MM.1S (cell line): ENCODE measurements at regions not wholly inside any gene's neighbourhood (a gene's known extent, or its start where the extent isn't known, plus 50 kb on each side); places are given as distances from the start of the nearest gene placed in this dataset.

Source experiments
- DNase-seq: peaks from one replicate; pipeline ENCODE4 v3.0.0-alpha.2; 2015
- H2AFZ ChIP-seq: fragments of 300-600 bp; sonication (generic); 2 replicates; pipeline ENCODE4 v1.6.0; 2016; ENCODE audit warnings: antibody characterized with exemption, low read length
- H3F3A ChIP-seq: fragments of 300-600 bp; sonication (generic); 2 replicates; pipeline ENCODE4 v1.6.1; 2016; ENCODE audit warnings: mild to moderate bottlenecking, antibody characterized with exemption, low read length, moderate library complexity, mixed read lengths; ENCODE audit not compliant: insufficient read depth
- H3K27ac ChIP-seq: fragments of 300-600 bp; sonication (generic); 2 replicates; pipeline ENCODE4 v1.5.1; 2016; ENCODE audit warnings: mild to moderate bottlenecking, low read length
- H3K27me3 ChIP-seq: fragments of 300-600 bp; sonication (generic); replicated peaks from 2 replicates; pipeline ENCODE4 v1.6.0; 2016; ENCODE audit warnings: low read length; ENCODE audit not compliant: insufficient read depth
- H3K36me3 ChIP-seq: fragments of 300-600 bp; sonication (generic); replicated peaks from 2 replicates; pipeline ENCODE4 v1.6.1; 2016; ENCODE audit warnings: mild to moderate bottlenecking, low read length, mixed read lengths; ENCODE audit not compliant: insufficient read depth
- H3K4me1 ChIP-seq: fragments of 300-600 bp; sonication (generic); 2 replicates; pipeline ENCODE4 v1.6.1; 2016; ENCODE audit warnings: low read length, mixed read lengths
- H3K4me2 ChIP-seq: fragments of 300-600 bp; sonication (generic); 2 replicates; pipeline ENCODE4 v1.6.0; 2016; ENCODE audit warnings: low read depth, low read length
- H3K4me3 ChIP-seq: fragments of 300-600 bp; sonication (generic); 2 replicates; pipeline ENCODE4 v1.5.1; 2016; ENCODE audit warnings: low read length, mixed read lengths
- H3K79me2 ChIP-seq: fragments of 300-600 bp; sonication (generic); 2 replicates; pipeline ENCODE4 v1.6.1; 2016; ENCODE audit warnings: mixed run types, low read length, mixed read lengths
- H3K9ac ChIP-seq: fragments of 300-600 bp; sonication (generic); 2 replicates; pipeline ENCODE4 v1.6.1; 2016; ENCODE audit warnings: low read length, mixed read lengths
- H3K9me2 ChIP-seq: fragments of 300-600 bp; sonication (generic); replicated peaks from 2 replicates; pipeline ENCODE4 v1.6.1; 2016; ENCODE audit warnings: mild to moderate bottlenecking, low read length, mixed read lengths; ENCODE audit not compliant: insufficient read depth
- H3K9me3 ChIP-seq: fragments of 300-600 bp; sonication (generic); replicated peaks from 2 replicates; pipeline ENCODE4 v1.6.1; 2016; ENCODE audit warnings: mild to moderate bottlenecking, low read length, mixed read lengths; ENCODE audit not compliant: insufficient read depth
- H4K20me1 ChIP-seq: fragments of 300-600 bp; sonication (generic); 2 replicates; pipeline ENCODE4 v1.6.1; 2016; ENCODE audit warnings: mild to moderate bottlenecking, low read length, moderate library complexity, mixed read lengths; ENCODE audit not compliant: insufficient read depth
- EZH2 ChIP-seq: fragments of 300-600 bp; sonication (generic); optimal IDR thresholded peaks from 2 replicates; pipeline ENCODE3; 2017; ENCODE audit warnings: low read depth, mild to moderate bottlenecking, antibody characterized with exemption, low read length, mixed read lengths
- EZH2phosphoT487 ChIP-seq: fragments of 300-600 bp; sonication (generic); IDR thresholded peaks from 2 replicates; pipeline ENCODE4 v1.6.1; 2018; ENCODE audit warnings: antibody characterized with exemption, low read length
- TF ChIP-seq, protein P1 (sequence below): fragments of 300-600 bp; sonication (generic); IDR thresholded peaks from 2 replicates; pipeline ENCODE4 v1.5.1; 2016; ENCODE audit warnings: antibody characterized with exemption, low read length, mixed read lengths

DNA sequence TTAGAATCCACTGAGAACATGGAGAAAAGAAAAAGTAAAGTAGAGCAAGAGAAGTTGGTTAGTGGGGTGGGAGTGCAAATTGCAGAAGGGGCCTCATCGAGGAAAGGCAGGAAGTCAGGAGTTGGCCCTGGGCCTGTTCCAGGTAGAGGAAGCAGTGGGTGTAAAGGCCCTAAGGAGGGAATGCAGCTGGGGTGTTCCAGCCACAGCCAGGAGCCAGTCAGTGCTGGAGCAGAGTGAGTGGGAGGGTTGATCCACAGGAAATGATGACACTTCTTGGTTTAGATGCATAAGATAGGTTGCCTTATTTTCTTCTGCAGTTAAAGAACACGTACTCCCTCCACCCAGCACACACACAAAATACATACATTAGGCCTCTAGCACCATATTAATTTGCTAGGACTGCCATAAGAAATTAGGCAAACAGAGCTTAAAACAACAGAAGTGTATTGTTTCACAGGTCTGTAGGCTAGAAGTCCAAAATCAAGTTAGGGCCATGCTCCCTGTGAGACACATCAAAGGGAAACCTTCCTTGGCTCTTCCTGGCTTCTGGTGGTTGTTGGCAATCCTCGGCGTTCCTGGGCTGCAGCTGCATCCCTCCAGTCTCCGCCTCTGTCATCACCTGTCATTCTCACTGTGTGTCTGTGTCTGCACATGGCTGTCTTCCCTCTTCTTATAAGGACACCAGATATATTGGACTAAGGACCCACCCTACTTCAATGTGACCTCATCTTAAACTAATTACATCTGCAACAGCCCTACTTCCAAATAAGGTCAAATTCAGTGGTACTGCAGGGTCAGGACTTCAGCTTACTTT is 205.9 kb downstream of the AASDH start:
- TF ChIP-seq EZH2: no peak
- TF ChIP-seq, protein P1, sequence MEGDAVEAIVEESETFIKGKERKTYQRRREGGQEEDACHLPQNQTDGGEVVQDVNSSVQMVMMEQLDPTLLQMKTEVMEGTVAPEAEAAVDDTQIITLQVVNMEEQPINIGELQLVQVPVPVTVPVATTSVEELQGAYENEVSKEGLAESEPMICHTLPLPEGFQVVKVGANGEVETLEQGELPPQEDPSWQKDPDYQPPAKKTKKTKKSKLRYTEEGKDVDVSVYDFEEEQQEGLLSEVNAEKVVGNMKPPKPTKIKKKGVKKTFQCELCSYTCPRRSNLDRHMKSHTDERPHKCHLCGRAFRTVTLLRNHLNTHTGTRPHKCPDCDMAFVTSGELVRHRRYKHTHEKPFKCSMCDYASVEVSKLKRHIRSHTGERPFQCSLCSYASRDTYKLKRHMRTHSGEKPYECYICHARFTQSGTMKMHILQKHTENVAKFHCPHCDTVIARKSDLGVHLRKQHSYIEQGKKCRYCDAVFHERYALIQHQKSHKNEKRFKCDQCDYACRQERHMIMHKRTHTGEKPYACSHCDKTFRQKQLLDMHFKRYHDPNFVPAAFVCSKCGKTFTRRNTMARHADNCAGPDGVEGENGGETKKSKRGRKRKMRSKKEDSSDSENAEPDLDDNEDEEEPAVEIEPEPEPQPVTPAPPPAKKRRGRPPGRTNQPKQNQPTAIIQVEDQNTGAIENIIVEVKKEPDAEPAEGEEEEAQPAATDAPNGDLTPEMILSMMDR: no peak
- Histone ChIP-seq H4K20me1 (no peaks in the 10 kb centered on the region), H3K4me3 (no peak overlapping the region), H3K27me3 (no peaks in the 10 kb centered on the region), H3K4me1 (no peaks in the 10 kb centered on the region), H3K27ac (no peak overlapping the region), H3K4me2 (no peak overlapping the region), H3K9ac (no peak overlapping the region), H3K9me3 (no peaks in the 10 kb centered on the region), H2AFZ (no peak overlapping the region), H3K9me2 (no peaks in the 10 kb centered on the region), H3F3A (no peaks in the 10 kb centered on the region), H3K79me2 (no peaks in the 10 kb centered on the region), H3K36me3 (no peaks in the 10 kb centered on the region)
- DNase-seq: no peak

- no peaks in the 10 kb centered on the region for H3K27me3 ChIP-seq
- H3K4me1 ChIP-seq: no peaks in the 10 kb centered on the region
- H3F3A ChIP-seq: no peaks in the 10 kb centered on the region
- H2AFZ ChIP-seq: no peak overlapping the region
- H3K9me3 ChIP-seq: no peaks in the 10 kb centered on the region
- no peaks in the 10 kb centered on the region for H3K9me2 ChIP-seq
- H3K9ac ChIP-seq: no peak overlapping the region
- no peak for TF ChIP-seq EZH2phosphoT487
- TF ChIP-seq EZH2: no peak
- TF ChIP-seq, protein P1: no peak
- DNase-seq: no peak
- H3K36me3 ChIP-seq: no peaks in the 10 kb centered on the region
- H3K4me3 ChIP-seq: no peak overlapping the region
- H3K4me2 ChIP-seq: no peak overlapping the region
- no peaks in the 10 kb centered on the region for H4K20me1 ChIP-seq
- H3K27ac ChIP-seq: no peak overlapping the region
- no peaks in the 10 kb centered on the region for H3K79me2 ChIP-seq
Observed at GRCh38 chr4:56169061-56169460, 218.2 kb downstream of the AASDH start.

DNA sequence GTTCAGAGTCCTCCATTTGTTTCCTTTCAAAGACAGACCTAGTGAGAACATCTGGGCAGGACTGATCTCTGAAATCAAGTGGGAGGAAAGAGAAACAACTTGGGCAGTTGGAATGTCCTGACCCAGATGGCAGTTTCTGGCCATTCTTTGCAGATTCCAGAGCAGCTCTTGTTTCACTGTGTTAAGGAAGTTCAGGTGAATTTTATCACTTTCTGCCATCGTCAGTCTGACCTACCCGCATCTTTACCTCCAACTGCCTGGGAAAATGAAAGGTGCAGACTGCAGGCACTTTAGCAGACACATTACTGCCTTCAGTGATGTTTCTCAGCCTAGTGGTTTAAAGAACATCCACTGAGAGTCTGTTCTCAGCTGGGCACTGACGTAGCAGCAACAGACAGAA is 216.2 kb downstream of the CEP135 start:
- Histone ChIP-seq H3K9ac (no peak overlapping the region), H3K27ac (no peak overlapping the region), H4K20me1 (no peaks in the 10 kb centered on the region), H3K9me3 (no peaks in the 10 kb centered on the region), H3K79me2 (no peaks in the 10 kb centered on the region), H3K4me2 (no peak overlapping the region), H2AFZ (no peak overlapping the region), H3F3A (no peaks in the 10 kb centered on the region), H3K4me1 (no peaks in the 10 kb centered on the region), H3K27me3 (no peaks in the 10 kb centered on the region), H3K36me3 (no peaks in the 10 kb centered on the region), H3K4me3 (no peak overlapping the region), H3K9me2 (no peaks in the 10 kb centered on the region)
- DNase-seq: no peak
- TF ChIP-seq EZH2phosphoT487: no peak
- TF ChIP-seq, protein P1: no peak
- TF ChIP-seq EZH2: no peak
